ENCODE measurements at regions not wholly inside any gene's neighbourhood (a gene's known extent, or its start where the extent isn't known, plus 50 kb on each side); places are given as distances from the start of the nearest gene placed in this dataset.

DNA sequence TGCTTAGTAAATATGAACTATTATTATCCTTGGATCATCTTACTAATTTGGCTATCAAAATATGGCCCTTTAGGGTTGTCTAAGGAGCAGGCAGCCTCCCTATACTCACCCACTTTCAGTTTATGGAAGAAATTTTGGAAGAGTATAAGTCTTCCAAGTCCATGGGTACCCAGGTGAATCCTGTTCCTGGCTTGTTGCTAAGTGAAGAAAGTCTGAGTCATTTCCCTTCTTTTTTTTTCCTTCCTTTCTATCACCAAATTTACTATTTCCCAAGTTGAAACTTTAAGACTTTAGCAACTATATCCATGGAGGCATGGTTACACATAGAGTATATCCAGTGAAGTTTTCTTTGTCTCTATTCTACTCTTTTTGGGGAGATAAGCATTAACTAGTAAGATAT, 184.0 kb upstream of the ACTBL2 start:
- TF ChIP-seq, protein P1, sequence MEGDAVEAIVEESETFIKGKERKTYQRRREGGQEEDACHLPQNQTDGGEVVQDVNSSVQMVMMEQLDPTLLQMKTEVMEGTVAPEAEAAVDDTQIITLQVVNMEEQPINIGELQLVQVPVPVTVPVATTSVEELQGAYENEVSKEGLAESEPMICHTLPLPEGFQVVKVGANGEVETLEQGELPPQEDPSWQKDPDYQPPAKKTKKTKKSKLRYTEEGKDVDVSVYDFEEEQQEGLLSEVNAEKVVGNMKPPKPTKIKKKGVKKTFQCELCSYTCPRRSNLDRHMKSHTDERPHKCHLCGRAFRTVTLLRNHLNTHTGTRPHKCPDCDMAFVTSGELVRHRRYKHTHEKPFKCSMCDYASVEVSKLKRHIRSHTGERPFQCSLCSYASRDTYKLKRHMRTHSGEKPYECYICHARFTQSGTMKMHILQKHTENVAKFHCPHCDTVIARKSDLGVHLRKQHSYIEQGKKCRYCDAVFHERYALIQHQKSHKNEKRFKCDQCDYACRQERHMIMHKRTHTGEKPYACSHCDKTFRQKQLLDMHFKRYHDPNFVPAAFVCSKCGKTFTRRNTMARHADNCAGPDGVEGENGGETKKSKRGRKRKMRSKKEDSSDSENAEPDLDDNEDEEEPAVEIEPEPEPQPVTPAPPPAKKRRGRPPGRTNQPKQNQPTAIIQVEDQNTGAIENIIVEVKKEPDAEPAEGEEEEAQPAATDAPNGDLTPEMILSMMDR (IDR thresholded peaks at IDR 0.05): no peak
- TF ChIP-seq EZH2 (IDR thresholded peaks at IDR 0.05; ENCODE audit: borderline replicate concordance, insufficient read depth, low read depth, low read length, poor library complexity, severe bottlenecking): no peak
